ENCODE measurements at regions not wholly inside any gene's neighbourhood (a gene's known extent, or its start where the extent isn't known, plus 50 kb on each side); places are given as distances from the start of the nearest gene placed in this dataset.
A peak's percentile ranks its signal among the peaks of the same experiment; 100 is the strongest.

GRCh38 chr18:10009321-10010144 is 95.7 kb downstream of the VAPA start:
- DNase-seq (ENCODE audit: low read depth) = no peak

GRCh38 chr18:10010611-10011015 is 96.8 kb downstream of the VAPA start:
- no peak for DNase-seq (ENCODE audit: low read depth)

- no peak for DNase-seq (ENCODE audit: low read depth)
Observed at GRCh38 chr18:10011061-10011460, 97.2 kb downstream of the VAPA start.

GRCh38 chr18:10011751-10012150 is 97.9 kb downstream of the VAPA start:
- no peak for DNase-seq (ENCODE audit: low read depth)

GRCh38 chr18:10012526-10012925 is 98.7 kb downstream of the VAPA start:
- no peak for DNase-seq (ENCODE audit: low read depth)

GRCh38 chr18:10013621-10014543 is 100.1 kb downstream of the VAPA start:
- no peak for DNase-seq (ENCODE audit: low read depth)

GRCh38 chr18:10015288-10015701 is 101.5 kb downstream of the VAPA start:
- DNase-seq (ENCODE audit: low read depth) = no peak

GRCh38 chr18:10015941-10016819 is 102.4 kb downstream of the VAPA start:
- no peak for DNase-seq (ENCODE audit: low read depth)

- no peak for DNase-seq (ENCODE audit: low read depth)
Observed at GRCh38 chr18:10017043-10017442, 103.2 kb downstream of the VAPA start.

GRCh38 chr18:10018289-10018688 is 104.5 kb downstream of the VAPA start:
- DNase-seq (ENCODE audit: low read depth) = no peak

- DNase-seq (ENCODE audit: low read depth) = no peak
Observed at GRCh38 chr18:10020171-10020570, 106.4 kb downstream of the VAPA start.

- no peak for DNase-seq (ENCODE audit: low read depth)
Observed at GRCh38 chr18:10022365-10022764, 108.5 kb downstream of the VAPA start.

GRCh38 chr18:10023853-10024570 is 110.2 kb downstream of the VAPA start:
- DNase-seq (ENCODE audit: low read depth) = no peak

- no peak for DNase-seq (ENCODE audit: low read depth)
Observed at GRCh38 chr18:10025711-10026670, 112.2 kb downstream of the VAPA start.

GRCh38 chr18:10027031-10027430 is 113.2 kb downstream of the VAPA start:
- no peak for DNase-seq (ENCODE audit: low read depth)

- DNase-seq (ENCODE audit: low read depth) = no peak
Observed at GRCh38 chr18:10027461-10027860, 113.6 kb downstream of the VAPA start.

GRCh38 chr18:10029711-10030110 is 115.9 kb downstream of the VAPA start:
- DNase-seq (ENCODE audit: low read depth) = no peak

GRCh38 chr18:10030816-10031541 is 117.2 kb downstream of the VAPA start:
- DNase-seq (ENCODE audit: low read depth) = no peak

- peak; percentile 35 for DNase-seq (ENCODE audit: low read depth)
Observed at GRCh38 chr18:10032331-10033015, 118.7 kb downstream of the VAPA start.

All from stimulated activated CD8-positive, alpha-beta memory T cell treated with anti-CD3 and anti-CD28 coated beads, Interleukin-4, amount 100 ng/mL, for 24 hours (primary cell).